K562 (cell line): ENCODE measurements at regions not wholly inside any gene's neighbourhood (a gene's known extent, or its start where the extent isn't known, plus 50 kb on each side); places are given as distances from the start of the nearest gene placed in this dataset.

Experiments used
- ARID3B ChIP-seq: fragments of 250-450 bp; sonication (Bioruptor Pico); IDR thresholded peaks from 2 replicates; pipeline ENCODE4 v1.4.0; 2020; ENCODE audit warnings: borderline replicate concordance
- BHLHE40 ChIP-seq: IDR thresholded peaks from 2 replicates; pipeline ENCODE4 v1.6.1; 2011; ENCODE audit warnings: low read length, improper control_type of control experiment
- CTCF ChIP-seq, 3 experiments: IDR thresholded peaks in 2 of 3; conservative IDR thresholded peaks in 1 of 3; 2 replicates each; pipeline ENCODE4 v1.5.1; 2011 to 2012; ENCODE audit warnings: low read length in 3 of 3, mild to moderate bottlenecking in 3 of 3, control low read depth in 2 of 3, improper control_type of control experiment in 1 of 3, inconsistent platforms in 1 of 3, low read depth in 1 of 3, mixed read lengths in 1 of 3, moderate library complexity in 1 of 3; ENCODE audit not compliant: insufficient read depth in 2 of 3
- DEAF1 ChIP-seq: fragments of 450-650 bp; formaldehyde crosslinking; IDR thresholded peaks from 2 replicates; pipeline ENCODE4 v1.4.0; 2020; ENCODE audit warnings: mild to moderate bottlenecking, moderate library complexity
- FOXP1 ChIP-seq: sonication (generic); formaldehyde crosslinking; IDR thresholded peaks from 2 replicates; pipeline ENCODE4 v1.8.0; 2022; ENCODE audit warnings: mild to moderate bottlenecking, missing genetic modification reagents
- HLTF ChIP-seq: fragments of 450-650 bp; IDR thresholded peaks from 2 replicates; pipeline ENCODE4 v1.6.1; 2016
- HNRNPK ChIP-seq: fragments of 200-400 bp; formaldehyde crosslinking; IDR thresholded peaks from one replicate; pipeline ENCODE4 v1.6.1; 2018; ENCODE audit warnings: mild to moderate bottlenecking, low read depth, low read length; ENCODE audit not compliant: poor library complexity, severe bottlenecking
- KDM2B ChIP-seq: fragments of 250-450 bp; sonication (Bioruptor Pico); IDR thresholded peaks from 2 replicates; pipeline ENCODE4 v1.8.0; 2021; ENCODE audit warnings: mild to moderate bottlenecking, moderate library complexity
- RAD51 ChIP-seq: fragments of 450-650 bp; IDR thresholded peaks from 2 replicates; pipeline ENCODE4 v1.7.1; 2016; ENCODE audit warnings: low read depth, mild to moderate bottlenecking, borderline replicate concordance
- TFE3 ChIP-seq: fragments of 450-650 bp; formaldehyde crosslinking; IDR thresholded peaks from 2 replicates; pipeline ENCODE4 v1.4.0; 2020; ENCODE audit warnings: mild to moderate bottlenecking, mixed read lengths
- USF2 ChIP-seq: sonication (generic); formaldehyde crosslinking; IDR thresholded peaks from 2 replicates; pipeline ENCODE4 v1.5.0; 2020; ENCODE audit warnings: missing genetic modification reagents
- ZBTB2 ChIP-seq: fragments of 450-650 bp; IDR thresholded peaks from 2 replicates; pipeline ENCODE4 v1.6.1; 2016; ENCODE audit warnings: antibody characterized with exemption
- ZNF282 ChIP-seq: sonication (generic); formaldehyde crosslinking; IDR thresholded peaks from 2 replicates; pipeline ENCODE4 v1.8.1; 2023; ENCODE audit warnings: missing genetic modification reagents
- ZNF444 ChIP-seq: fragments of 250-450 bp; sonication (Bioruptor Pico); IDR thresholded peaks from 2 replicates; pipeline ENCODE4 v1.4.0; 2020; ENCODE audit warnings: mild to moderate bottlenecking, moderate library complexity
- ZNF449 ChIP-seq: fragments of 250-450 bp; sonication (Bioruptor Pico); IDR thresholded peaks from 2 replicates; pipeline ENCODE4 v1.8.0; 2022; ENCODE audit warnings: moderate library complexity, mild to moderate bottlenecking, inconsistent platforms
- ZNF507 ChIP-seq: conservative IDR thresholded peaks from 2 replicates; pipeline ENCODE4 v1.6.1; 2017; ENCODE audit warnings: missing genetic modification characterization, missing compliant biosample characterization

GRCh38 chr9:107422189-107423185 is 67.1 kb downstream of the KLF4 start (continued):
- TF ChIP-seq ARID3B (CRISPR knock-in tag), result no peak
- TF ChIP-seq USF2 (CRISPR knock-in tag), result peak; percentile 94
- TF ChIP-seq ZNF282 (CRISPR knock-in tag), result no peak
- TF ChIP-seq KDM2B (CRISPR knock-in tag), result no peak
- no peak for TF ChIP-seq ZNF507
- TF ChIP-seq TFE3 (CRISPR knock-in tag), result peak; percentile 75
- TF ChIP-seq FOXP1 (CRISPR knock-in tag), result no peak
- TF ChIP-seq DEAF1 (CRISPR knock-in tag), result peak; percentile 62; the same call in 1 of the 2 replicates
- TF ChIP-seq RAD51, result peak; percentile 81
- TF ChIP-seq HNRNPK, result no peak
- peak; percentile 98 for TF ChIP-seq BHLHE40
- TF ChIP-seq ZBTB2, result no peak
- TF ChIP-seq HLTF, result no peak
- peak; percentile 76 to 83 (median 79) for TF ChIP-seq CTCF (IDR thresholded peaks at IDR 0.05 in 2 of 3, conservative IDR thresholded peaks at IDR 0.05 in 1 of 3; ENCODE audit: insufficient read depth in 2 of 3, low read depth in 1 of 3, low read length in 3 of 3)
- TF ChIP-seq ZNF444, result no peak
- TF ChIP-seq ZNF449 (CRISPR knock-in tag), result no peak
